Left ventricle myocardium inferior (tissue), 1 donor: ENCODE measurements at regions not wholly inside any gene's neighbourhood (a gene's known extent, or its start where the extent isn't known, plus 50 kb on each side); places are given as distances from the start of the nearest gene placed in this dataset.

Source experiments
- DNase-seq: peaks from one replicate; pipeline ENCODE4 v3.0.0-alpha.2; 2020
- H3K27ac ChIP-seq: fragments of 200-600 bp; replicated peaks from 2 replicates; pipeline ENCODE4 v1.8.0; 2021
- H3K27me3 ChIP-seq: fragments of 200-600 bp; 2 replicates; pipeline ENCODE4 v1.8.0; 2021; ENCODE audit warnings: low read depth
- H3K36me3 ChIP-seq: fragments of 200-600 bp; 2 replicates; pipeline ENCODE4 v1.8.0; 2021
- H3K4me1 ChIP-seq: fragments of 200-600 bp; 2 replicates; pipeline ENCODE4 v1.8.0; 2021
- H3K4me3 ChIP-seq: fragments of 200-600 bp; 2 replicates; pipeline ENCODE4 v1.8.0; 2021; ENCODE audit warnings: mild to moderate bottlenecking, moderate library complexity
- H3K9me3 ChIP-seq: fragments of 200-600 bp; replicated peaks from 2 replicates; pipeline ENCODE4 v1.8.0; 2021
- intact Hi-C: fragments of 100-400 bp; cut with micrococcal nuclease; formaldehyde crosslinking; loops from one replicate; pipeline ENCODE4 v1.11.0; 2022
- TF ChIP-seq, protein P1 (sequence below): fragments of 200-600 bp; IDR thresholded peaks from 2 replicates; pipeline ENCODE4 v1.8.0; 2021; ENCODE audit warnings: antibody characterized with exemption, mild to moderate bottlenecking, borderline replicate concordance
- donor health status: DM: no; HTN: yes; CAD: no; lungs with severe emphysema.

DNA sequence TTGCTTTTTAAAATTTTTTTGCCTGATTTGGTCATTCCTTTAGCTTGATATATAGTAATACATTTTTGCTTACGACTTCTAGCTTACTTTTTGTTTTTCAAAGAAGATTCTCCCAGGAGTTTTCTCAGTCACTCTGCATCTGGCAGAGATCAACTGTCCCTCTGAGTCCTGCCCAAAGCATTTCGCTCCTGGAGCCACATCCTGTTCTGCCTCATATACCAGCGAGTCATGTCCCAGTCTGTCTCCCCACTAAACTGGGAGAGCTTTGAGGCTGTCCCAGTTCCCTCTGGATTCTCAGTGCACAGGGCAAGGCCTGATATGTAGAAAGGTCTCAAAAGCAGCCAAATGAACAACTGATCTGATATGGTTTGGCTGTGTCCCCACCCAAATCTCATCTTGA lies 326.3 kb downstream of the ARRDC4 start:
- intact Hi-C loops: no loop called here
- no peak for DNase-seq
- H3K4me3 ChIP-seq: no peak overlapping the region
- no peaks in the 10 kb centered on the region for H3K9me3 ChIP-seq
- H3K36me3 ChIP-seq: no peaks in the 10 kb centered on the region
- H3K4me1 ChIP-seq: no peaks in the 10 kb centered on the region
- peaks cover 96% of the 10 kb centered on the region for H3K27me3 ChIP-seq
- TF ChIP-seq, protein P1, sequence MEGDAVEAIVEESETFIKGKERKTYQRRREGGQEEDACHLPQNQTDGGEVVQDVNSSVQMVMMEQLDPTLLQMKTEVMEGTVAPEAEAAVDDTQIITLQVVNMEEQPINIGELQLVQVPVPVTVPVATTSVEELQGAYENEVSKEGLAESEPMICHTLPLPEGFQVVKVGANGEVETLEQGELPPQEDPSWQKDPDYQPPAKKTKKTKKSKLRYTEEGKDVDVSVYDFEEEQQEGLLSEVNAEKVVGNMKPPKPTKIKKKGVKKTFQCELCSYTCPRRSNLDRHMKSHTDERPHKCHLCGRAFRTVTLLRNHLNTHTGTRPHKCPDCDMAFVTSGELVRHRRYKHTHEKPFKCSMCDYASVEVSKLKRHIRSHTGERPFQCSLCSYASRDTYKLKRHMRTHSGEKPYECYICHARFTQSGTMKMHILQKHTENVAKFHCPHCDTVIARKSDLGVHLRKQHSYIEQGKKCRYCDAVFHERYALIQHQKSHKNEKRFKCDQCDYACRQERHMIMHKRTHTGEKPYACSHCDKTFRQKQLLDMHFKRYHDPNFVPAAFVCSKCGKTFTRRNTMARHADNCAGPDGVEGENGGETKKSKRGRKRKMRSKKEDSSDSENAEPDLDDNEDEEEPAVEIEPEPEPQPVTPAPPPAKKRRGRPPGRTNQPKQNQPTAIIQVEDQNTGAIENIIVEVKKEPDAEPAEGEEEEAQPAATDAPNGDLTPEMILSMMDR: no peak
- H3K27ac ChIP-seq: no peak overlapping the region

DNA sequence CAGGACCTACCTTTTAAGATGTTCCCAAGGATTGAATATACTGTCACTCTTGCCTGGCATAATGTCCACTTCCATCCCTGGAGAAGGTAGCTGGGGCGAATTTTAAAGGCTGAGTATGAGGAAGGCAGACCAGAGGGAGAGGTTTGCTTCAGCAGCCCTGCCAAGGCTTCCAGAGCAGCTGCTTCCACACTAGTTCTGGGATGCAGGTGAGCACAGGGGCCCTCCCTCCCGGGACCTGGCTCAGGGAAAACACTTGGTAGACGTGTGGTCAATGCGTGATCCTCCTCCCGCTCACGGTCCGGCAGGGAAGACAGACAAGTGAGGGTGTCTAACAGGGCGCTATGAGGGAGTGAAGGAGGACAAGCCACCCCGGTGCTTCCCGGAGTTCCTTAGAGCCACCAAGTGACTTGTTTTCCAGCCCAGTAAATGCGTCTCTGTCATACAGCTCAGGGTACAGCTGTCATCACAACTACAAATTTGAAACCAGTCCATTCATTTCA lies 327.6 kb downstream of the ARRDC4 start:
- H3K36me3 ChIP-seq: no peaks in the 10 kb centered on the region
- DNase-seq: no peak
- H3K4me3 ChIP-seq: no peak overlapping the region
- intact Hi-C loops: no loop called here
- H3K27ac ChIP-seq: no peak overlapping the region
- peaks cover 8% of the 10 kb centered on the region for H3K4me1 ChIP-seq
- H3K9me3 ChIP-seq: no peaks in the 10 kb centered on the region
- H3K27me3 ChIP-seq: peaks cover 100% of the 10 kb centered on the region
- TF ChIP-seq, protein P1: no peak

DNA sequence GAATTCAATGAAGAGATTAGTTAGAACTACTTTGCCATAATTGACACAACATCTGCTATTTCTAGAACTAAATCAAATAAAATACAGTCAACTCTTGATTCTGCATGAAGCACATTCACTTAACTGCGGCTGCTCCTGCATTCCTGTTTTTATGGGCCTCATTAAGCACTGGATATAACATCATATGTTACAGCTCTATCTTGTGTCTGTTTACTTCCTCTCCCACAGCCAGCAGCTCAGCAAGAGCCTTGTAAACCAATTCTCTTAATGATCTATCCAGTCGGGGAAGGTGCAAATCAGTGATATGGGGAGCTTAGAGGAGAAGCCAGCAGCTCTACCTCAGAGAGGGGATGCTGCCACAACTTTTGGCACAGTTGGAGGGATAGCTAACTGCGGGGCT lies 329.2 kb downstream of the ARRDC4 start:
- peaks cover 100% of the 10 kb centered on the region for H3K27me3 ChIP-seq
- no peak overlapping the region for H3K27ac ChIP-seq
- intact Hi-C loops: loop anchor here (10.0 kb wide), 1 partner anchor 385 kb away; no protein-coding TSS in a partner anchor
- H3K4me1 ChIP-seq: peaks cover 8% of the 10 kb centered on the region
- H3K9me3 ChIP-seq: no peaks in the 10 kb centered on the region
- no peaks in the 10 kb centered on the region for H3K36me3 ChIP-seq
- DNase-seq: no peak
- H3K4me3 ChIP-seq: no peak overlapping the region
- TF ChIP-seq, protein P1: no peak

DNA sequence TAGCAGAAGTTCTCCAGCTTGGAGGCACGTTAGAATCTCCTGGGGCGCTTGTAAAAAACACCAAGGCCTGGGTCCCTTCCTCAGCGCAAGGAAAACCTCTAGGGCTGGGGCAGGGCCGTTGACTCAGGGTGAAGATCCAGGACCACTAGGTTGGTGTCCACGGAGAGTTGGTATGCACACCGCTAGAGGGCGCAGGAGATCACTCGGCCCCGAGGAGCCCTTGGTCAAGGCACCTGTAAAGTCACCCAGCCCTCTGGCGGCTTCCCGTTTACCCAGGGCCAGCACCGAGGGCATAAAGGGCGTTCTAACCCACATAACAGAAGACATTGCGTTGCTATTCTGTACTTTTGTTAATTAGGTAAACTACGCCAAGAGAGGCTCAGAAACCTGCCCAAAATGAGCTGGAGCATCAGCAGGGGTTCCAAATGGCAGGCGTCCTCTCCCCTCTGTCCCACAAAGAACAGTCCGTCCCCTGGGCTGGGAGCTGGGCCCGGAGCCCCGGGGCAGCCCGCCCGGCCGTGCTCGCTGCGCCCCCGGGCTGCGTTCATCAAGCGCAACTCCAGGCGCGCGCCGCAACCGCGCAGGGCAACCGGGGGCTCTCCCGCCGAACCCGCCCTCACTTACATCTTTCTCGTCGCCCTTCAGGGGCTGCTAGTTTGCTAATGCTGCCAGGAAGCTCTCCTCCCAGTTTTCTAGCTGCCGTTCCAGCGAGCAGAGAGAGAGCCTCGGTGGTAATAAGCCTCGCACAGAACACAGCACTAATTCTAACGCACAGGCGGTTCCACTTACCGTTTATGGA lies 332.1 kb downstream of the ARRDC4 start:
- H3K4me3 ChIP-seq: peak overlapping the region; percentile 17
- peak; percentile 20 for DNase-seq

DNA sequence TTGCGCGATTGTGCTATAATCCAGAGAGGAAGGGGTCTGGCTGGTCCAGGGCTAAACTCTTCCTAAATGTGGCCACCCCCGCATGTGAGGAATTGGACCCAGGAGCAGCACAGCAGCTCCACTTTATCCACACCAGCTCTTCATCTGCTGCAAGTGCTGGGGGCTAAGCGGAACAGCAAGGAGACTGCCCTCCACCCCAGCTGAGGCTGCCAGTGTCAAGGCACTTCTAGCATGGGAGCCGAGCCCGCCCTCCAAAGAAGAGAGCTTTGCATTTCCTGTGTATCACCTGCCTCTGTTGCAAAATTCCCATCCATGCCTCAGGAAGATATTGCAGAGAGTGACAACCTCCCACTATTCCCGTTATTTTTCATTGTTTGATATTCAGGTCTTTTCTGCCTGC lies 333.6 kb downstream of the ARRDC4 start:
- H3K4me1 ChIP-seq: peaks cover 8% of the 10 kb centered on the region
- H3K27ac ChIP-seq: no peak overlapping the region
- H3K27me3 ChIP-seq: peaks cover 87% of the 10 kb centered on the region
- DNase-seq: no peak
- no peaks in the 10 kb centered on the region for H3K36me3 ChIP-seq
- no peaks in the 10 kb centered on the region for H3K9me3 ChIP-seq
- TF ChIP-seq, protein P1: no peak
- H3K4me3 ChIP-seq: no peak overlapping the region
- intact Hi-C loops: loop anchor here (10.0 kb wide), 1 partner anchor 389 kb away; no protein-coding TSS in a partner anchor

More for the DNA sequence above, 332.1 kb downstream of the ARRDC4 start:
- no peaks in the 10 kb centered on the region for H3K9me3 ChIP-seq
- H3K36me3 ChIP-seq: no peaks in the 10 kb centered on the region
- H3K27ac ChIP-seq: no peak overlapping the region
- peaks cover 88% of the 10 kb centered on the region for H3K27me3 ChIP-seq
- H3K4me1 ChIP-seq: peaks cover 8% of the 10 kb centered on the region
- intact Hi-C loops: loop anchor here (10.0 kb wide), 1 partner anchor 388 kb away; no protein-coding TSS in a partner anchor
- TF ChIP-seq, protein P1: peak; percentile 59
